Suppressor macrophage treated with lipopolysaccharide for 1 hour (primary cell): ENCODE measurements at regions not wholly inside any gene's neighbourhood (a gene's known extent, or its start where the extent isn't known, plus 50 kb on each side); places are given as distances from the start of the nearest gene placed in this dataset.

Experiments
- DNase-seq, 3 donors: peaks; one replicate each; pipeline ENCODE4 v3.0.0-alpha.2; 2020 to 2022

DNA sequence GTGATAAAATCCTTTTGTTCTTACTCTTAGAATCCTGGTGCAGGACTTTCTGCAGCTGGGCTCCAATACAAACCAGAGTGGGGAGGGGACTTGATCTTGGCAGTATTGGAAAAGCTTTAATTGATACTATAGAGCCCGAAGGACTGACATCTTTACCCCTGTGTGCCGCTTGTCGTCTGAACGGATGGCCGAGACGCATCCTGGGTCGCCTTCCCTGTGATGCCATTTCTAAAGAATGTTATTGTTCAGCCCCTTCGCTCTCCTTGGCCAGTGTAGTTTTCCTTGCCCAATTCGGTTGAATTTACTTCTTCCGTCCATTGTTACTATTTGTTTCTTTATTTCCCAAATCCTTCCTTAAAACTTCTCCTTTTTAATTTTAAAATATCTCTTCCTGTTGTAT is 80.9 kb downstream of the CLDN34 start:
- DNase-seq = no peak

DNA sequence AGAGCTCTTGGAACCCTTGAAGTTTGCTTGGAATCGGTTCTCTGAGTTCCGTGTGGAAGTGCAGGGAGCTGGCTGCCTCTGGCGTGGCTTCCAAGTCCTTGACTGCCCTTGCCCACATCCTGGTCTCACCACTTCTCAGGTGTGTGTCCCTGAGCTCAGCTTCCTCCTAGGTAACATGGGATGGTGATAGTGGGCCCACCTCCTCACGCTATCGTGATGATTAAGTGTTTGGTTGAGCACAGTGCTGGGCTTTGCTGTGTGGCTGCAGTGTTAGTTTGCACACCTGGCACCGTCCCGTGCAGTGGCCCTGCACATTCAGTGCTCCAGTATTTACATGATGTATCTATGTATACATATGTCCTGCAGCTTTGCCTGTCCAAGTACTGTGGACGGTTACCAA is 81.5 kb downstream of the CLDN34 start:
- DNase-seq = no peak

DNA sequence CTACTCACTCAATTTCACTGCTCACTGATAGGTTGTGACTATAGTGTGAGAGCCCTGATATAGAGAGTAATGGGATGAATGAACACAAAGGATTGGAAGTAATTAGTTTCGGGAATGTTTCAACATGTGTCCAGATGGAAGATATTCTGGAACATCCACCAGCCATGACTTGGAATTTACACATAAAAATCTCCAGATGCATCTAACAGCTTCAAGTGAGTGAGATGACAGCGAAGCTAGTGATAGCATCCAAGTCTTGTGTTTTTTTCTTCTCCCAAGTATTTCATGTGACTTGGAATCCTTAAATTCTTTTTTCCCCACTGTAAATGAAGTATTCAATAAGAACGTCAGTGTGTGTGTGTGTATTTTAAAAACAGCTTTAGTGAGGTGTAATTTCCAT is 82.1 kb downstream of the CLDN34 start:
- DNase-seq = no peak

DNA sequence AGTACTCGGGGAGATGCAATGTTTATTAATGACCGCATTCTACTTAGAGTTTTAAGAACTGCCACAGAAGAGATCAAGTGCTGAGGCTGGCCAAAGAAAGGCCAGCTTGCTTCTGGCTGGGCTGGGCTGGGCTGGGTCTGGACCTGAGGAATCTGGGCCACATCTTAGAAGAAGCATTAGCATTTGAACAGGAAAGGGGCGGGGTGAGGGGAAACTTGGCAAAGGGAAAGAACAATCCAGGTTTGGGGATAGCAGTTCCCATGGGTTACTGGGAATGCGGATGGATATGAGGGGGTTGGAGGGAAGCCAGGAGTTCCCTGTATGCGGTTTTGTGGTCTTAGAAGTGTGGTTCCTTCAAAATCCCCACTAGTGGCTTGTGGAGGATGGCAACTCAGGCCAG is 83.3 kb downstream of the CLDN34 start:
- no peak for DNase-seq

GRCh38 chrX:10051866-10052480 is 84.8 kb downstream of the CLDN34 start:
- DNase-seq = no peak

DNA sequence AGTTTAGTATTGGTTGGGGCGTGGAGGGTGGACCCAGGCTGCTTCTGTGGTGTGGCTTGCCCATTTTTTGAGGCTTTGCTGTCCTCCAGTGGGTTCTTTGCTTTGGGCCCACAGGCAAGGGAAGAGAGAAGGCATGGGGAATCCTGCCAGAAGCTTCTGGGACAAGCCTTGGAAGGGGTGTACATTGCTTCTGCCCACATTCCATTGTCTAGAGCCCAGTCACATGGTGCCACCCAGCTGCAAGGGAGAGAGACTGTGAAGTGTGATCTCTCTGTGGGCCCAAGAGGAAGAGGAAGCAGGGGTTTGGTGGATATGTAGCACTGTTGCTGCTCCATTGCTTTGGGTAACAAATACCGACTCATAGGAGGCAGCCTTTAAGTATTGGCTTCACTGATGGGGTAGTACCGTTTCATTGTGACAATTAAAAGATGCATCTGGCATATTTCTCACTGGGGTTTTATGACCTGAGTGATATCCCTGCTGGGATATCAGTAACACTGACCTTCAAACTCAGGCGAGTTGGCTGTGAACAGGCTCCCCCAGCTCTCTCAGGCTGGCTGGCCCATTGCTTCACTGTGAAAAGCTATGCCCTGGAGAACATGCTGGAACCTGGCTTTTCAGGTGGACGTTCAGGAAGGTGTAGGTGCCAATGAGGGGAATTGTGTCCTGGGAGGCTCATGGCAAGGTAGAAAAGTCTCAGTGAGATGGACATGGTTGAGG is 85.9 kb downstream of the CLDN34 start:
- peak in 2 of 3 donors; percentile 7 to 21 for DNase-seq

- DNase-seq = no peak
These were observed 87.2 kb downstream of the CLDN34 start for GRCh38 chrX:10054396-10054795.

DNA sequence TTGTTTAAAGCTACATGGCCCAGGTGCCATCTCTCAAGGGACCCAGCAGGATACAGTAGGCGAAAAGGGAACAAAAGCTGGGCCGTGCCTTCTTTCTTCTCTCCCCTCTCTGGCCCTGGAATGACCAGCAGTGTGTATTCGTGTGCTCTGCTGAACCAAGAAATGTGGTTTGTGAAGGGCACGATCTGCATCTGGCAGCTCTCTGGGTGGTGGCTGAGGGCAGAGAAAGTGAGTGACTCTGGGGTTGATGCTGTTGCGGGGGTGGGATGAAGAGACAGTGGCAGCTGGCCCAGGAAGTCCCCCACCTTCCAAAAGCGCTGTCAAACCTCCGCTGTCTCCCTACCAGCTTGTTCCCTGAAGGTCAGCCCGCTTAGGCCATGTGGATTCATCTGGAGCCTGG is 88.3 kb downstream of the CLDN34 start:
- DNase-seq = no peak

DNA sequence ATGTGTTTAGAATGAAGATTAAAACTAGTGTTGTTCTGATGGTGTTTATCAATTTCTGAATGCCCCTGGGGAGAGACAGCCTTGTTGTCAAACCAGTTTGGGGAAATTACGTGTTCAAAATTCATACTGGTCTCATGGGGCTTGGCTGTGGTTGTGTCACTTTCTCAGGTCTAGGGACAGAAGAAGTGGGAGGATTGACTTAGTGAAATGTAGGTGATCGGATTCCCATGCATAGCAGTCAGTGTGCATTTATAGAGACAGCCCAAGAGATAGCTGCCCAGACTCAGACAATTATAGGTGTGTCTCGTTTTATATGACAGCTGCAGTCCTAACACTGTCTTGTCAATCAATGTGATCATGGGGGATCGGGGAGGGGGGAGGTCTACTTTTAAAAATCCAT is 94.4 kb upstream of the CLCN4 start:
- no peak for DNase-seq

- DNase-seq = no peak
These were observed 93.8 kb upstream of the CLCN4 start for GRCh38 chrX:10062980-10063379.

GRCh38 chrX:10064736-10065135 is 92.0 kb upstream of the CLCN4 start:
- DNase-seq = no peak

DNA sequence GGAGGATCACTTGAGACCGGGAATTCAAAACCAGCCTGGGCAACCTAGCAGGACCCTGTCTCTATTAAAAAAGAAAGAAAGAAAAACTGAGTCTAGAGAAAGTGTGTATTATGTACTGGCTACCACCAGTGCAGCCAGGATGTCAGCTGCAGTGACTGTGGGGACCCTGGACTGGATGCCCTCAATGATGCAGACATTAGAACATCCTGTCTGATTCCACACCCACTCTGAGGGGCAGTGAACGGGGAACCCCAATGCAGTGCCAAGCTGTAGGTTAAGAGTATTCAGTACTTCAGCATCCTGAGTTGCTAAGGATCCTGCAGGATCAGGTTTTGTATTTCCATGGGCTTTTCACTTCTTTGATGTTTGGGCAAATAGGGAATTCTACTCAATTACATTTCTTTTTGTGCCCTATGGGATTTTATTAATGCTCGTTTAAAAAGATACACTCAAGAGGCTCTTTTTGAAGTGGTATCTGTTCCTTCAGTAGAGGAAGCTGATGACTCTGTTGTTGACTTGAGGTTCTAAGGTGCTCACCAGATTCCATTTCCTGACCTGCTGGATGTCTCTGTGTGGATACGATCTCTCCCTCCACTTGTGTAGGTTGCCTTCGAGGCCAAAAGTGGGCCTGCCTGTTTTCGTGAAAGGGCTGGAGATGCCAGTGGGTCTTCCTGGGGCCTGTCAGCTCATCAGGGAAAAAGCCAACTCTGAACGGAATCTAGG is 85.9 kb upstream of the CLCN4 start:
- no peak for DNase-seq

DNA sequence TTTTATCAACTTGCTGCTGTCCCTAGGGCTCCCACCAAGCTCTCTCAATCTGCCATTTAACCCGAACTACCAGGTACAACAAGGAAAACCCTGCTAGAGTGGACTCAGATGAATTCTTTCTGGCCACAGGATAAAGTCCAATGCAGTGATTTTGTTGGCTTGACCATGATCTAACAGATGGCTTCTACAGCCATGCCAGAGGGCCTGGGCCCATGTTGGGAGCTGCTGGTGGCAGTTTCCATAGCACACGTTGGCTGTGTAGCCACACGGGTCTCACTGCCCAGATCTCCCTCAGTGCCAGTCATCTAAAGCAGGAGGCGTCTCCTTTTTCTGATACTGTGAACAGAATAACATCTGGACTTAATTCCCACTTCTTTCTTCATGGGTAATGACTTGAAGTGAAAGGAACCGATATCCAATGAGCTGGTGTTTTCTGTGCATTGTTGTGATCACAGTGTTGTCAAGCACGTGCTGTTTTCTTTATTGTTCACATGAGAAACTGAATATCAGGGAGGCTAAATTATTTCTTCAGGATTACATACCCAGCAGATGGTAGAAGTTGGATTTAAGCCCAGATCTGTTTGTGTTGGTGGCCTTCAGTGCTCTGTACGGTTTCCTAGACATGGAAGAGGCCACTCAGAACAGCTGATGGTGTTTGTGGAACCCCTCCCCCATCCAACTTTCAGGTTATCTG is 85.2 kb upstream of the CLCN4 start:
- DNase-seq = no peak

- no peak for DNase-seq
These were observed 83.8 kb upstream of the CLCN4 start for GRCh38 chrX:10072786-10073568.

DNA sequence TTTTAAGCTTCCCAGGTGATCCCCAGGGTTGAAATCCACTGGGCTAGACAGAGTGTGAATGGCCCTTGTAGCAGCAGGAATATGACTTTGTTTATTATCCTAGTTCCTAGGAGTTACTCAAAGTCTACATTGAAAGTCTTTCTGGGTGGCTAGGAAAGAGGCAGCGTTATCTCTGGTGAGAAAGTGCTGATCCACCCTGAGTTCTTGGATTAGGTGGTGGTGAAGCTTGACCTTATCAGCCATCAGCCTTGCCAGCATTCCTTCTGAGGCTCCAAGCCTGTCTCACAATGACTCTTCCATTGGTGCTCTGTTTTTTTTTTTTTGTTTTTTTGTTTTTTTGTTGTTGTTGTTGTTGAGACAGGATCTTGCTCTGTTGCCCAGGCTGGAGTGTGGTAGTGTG is 83.1 kb upstream of the CLCN4 start:
- no peak for DNase-seq

- no peak for DNase-seq
These were observed 82.4 kb upstream of the CLCN4 start for GRCh38 chrX:10074241-10074941.

- no peak for DNase-seq
These were observed 80.0 kb upstream of the CLCN4 start for GRCh38 chrX:10076765-10077164.

- DNase-seq = no peak
These were observed 79.2 kb upstream of the CLCN4 start for GRCh38 chrX:10077425-10078188.

- no peak for DNase-seq
These were observed 78.5 kb upstream of the CLCN4 start for GRCh38 chrX:10078266-10078665.

DNA sequence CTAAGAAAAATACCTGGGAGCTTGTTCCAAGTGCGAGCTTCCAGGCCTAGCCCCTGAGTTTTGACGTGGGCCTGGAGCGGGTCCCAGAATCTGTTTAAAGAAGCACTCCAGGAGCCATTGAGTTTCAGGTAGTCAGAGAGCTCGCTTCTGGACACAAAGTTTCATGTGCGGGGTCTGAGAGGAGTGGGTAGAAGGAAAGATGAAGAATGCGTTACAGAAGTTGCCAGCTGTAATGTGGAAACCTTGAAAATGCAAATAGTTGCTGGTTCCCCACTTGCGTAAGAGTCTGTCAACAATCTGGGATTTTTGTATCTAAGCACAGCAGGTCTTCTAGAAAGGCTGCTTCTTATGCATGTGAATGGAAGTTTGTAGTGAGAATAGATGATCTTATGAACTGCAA is 77.5 kb upstream of the CLCN4 start:
- DNase-seq = peak in 2 of 3 donors; percentile 17 to 18

DNA sequence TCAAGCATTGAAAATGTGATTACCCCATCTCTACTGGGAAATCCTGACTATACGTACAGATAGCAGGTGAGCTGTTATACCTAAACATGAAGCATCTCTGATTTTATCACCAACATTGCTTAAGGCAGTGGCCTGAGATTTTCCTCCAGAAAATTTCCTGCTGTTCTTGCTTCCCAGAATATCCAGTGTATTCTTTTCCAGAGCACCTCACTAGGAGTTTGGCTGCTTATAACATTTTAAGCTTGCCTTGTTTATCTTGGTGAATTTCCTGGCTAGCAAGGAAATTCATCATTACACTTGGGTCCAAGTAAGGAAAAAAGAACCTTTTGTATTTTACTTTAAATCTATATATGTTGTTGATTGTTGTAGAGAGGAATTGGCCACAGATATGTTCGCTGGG is 73.0 kb upstream of the CLCN4 start:
- no peak for DNase-seq
